Breast epithelium (tissue), 4 donors: ENCODE measurements at regions not wholly inside any gene's neighbourhood (a gene's known extent, or its start where the extent isn't known, plus 50 kb on each side); places are given as distances from the start of the nearest gene placed in this dataset.
"Not testable (repeated sequence)": the region's sequence is repeated elsewhere in the genome, so short reads cannot be mapped to it uniquely, and the experiment has no call there.

Source experiments
- DNase-seq, 2 donors: peaks; one replicate each; pipeline ENCODE4 v3.0.0-alpha.2; 2019; ENCODE audit warnings: low spot score in 2 of 2
- H3K27ac ChIP-seq, 2 donors: fragments of 200-600 bp; sonication (generic) in 1 of 2; one replicate each; pipeline ENCODE4 v1.5.1; 2016 to 2019; ENCODE audit warnings: mild to moderate bottlenecking in 1 of 2
- H3K27me3 ChIP-seq, 2 donors: fragments of 200-600 bp; sonication (generic) in 1 of 2; one replicate each; pipeline versions ENCODE4 v1.5.1 to v1.6.0; 2017 to 2019; ENCODE audit warnings: control low read depth in 1 of 2, mild to moderate bottlenecking in 1 of 2
- H3K36me3 ChIP-seq: fragments of 200-600 bp; one replicate; pipeline ENCODE4 v1.5.1; 2019
- H3K4me1 ChIP-seq, 2 donors: fragments of 200-600 bp; sonication (generic); one replicate each; pipeline ENCODE4 v1.5.1; 2016 to 2019; ENCODE audit warnings: control low read depth in 1 of 2
- H3K4me3 ChIP-seq, 3 donors: fragments of 200-600 bp; sonication (generic); 1 replicate in 2 of 3; 2 replicates in 1 of 3; pipeline ENCODE4 v1.5.1; 2016 to 2019; ENCODE audit warnings: mild to moderate bottlenecking in 3 of 3, moderate library complexity in 2 of 3
- H3K9me3 ChIP-seq, 2 donors: fragments of 200-600 bp; sonication (generic) in 1 of 2; one replicate each; pipeline ENCODE4 v1.5.1; 2016 to 2019; ENCODE audit warnings: control low read depth in 1 of 2
- CTCF ChIP-seq, 3 donors: fragments of 450-650 bp; IDR thresholded peaks; one replicate each; pipeline ENCODE4 v1.5.1; 2016 to 2017; ENCODE audit warnings: antibody characterized with exemption in 3 of 3, mild to moderate bottlenecking in 3 of 3, moderate library complexity in 3 of 3
- POLR2A ChIP-seq: fragments of 450-650 bp; IDR thresholded peaks from one replicate; pipeline ENCODE4 v1.6.1; 2016; ENCODE audit warnings: antibody characterized with exemption, mild to moderate bottlenecking, moderate library complexity
- POLR2AphosphoS5 ChIP-seq, 3 donors: sonication (generic); formaldehyde crosslinking; IDR thresholded peaks; one replicate each; pipeline ENCODE4 v1.6.1; 2017; ENCODE audit warnings: antibody characterized with exemption in 3 of 3
- intact Hi-C: fragments of 100-400 bp; cut with DNase I; formaldehyde crosslinking; loops from one replicate; pipeline ENCODE4 v1.15.1; 2023; ENCODE audit warnings: low total_unique reads

- no peak for TF ChIP-seq POLR2A
- TF ChIP-seq CTCF (IDR thresholded peaks at IDR 0.05) = no peak
- TF ChIP-seq POLR2AphosphoS5 (IDR thresholded peaks at IDR 0.05) = no peak
- Histone ChIP-seq H3K27me3 (no peaks in the 10 kb centered on the region), H3K4me1 (no peaks in the 10 kb centered on the region), H3K36me3 (no peaks in the 10 kb centered on the region), H3K9me3 (no peaks in the 10 kb centered on the region), H3K4me3 (no peak overlapping the region), H3K27ac (no peak overlapping the region)
- intact Hi-C loops = no loop called here
- no peak for DNase-seq
Measured at GRCh38 chr1:232168508-232168907, 461.4 kb downstream of the SIPA1L2 start.

- H3K9me3 ChIP-seq = no peaks in the 10 kb centered on the region
- no peaks in the 10 kb centered on the region for H3K27me3 ChIP-seq
- no peak overlapping the region for H3K4me3 ChIP-seq
- no peak overlapping the region for H3K27ac ChIP-seq
- no peak for DNase-seq
- TF ChIP-seq CTCF (IDR thresholded peaks at IDR 0.05) (no peak), POLR2AphosphoS5 (IDR thresholded peaks at IDR 0.05) (no peak), POLR2A (no peak)
- intact Hi-C loops = no loop called here
- no peaks in the 10 kb centered on the region for H3K36me3 ChIP-seq
- H3K4me1 ChIP-seq = no peaks in the 10 kb centered on the region
Measured at GRCh38 chr1:232166942-232167341, 463.0 kb downstream of the SIPA1L2 start.

- no peaks in the 10 kb centered on the region for H3K27me3 ChIP-seq
- intact Hi-C loops = no loop called here
- H3K4me1 ChIP-seq = no peaks in the 10 kb centered on the region
- DNase-seq = no peak
- H3K36me3 ChIP-seq = no peaks in the 10 kb centered on the region
- TF ChIP-seq POLR2A (no peak), POLR2AphosphoS5 (IDR thresholded peaks at IDR 0.05) (no peak), CTCF (IDR thresholded peaks at IDR 0.05) (no peak)
- no peak overlapping the region for H3K27ac ChIP-seq
- H3K4me3 ChIP-seq = no peak overlapping the region
- H3K9me3 ChIP-seq = no peaks in the 10 kb centered on the region
Measured at GRCh38 chr1:232164078-232164963, 465.6 kb downstream of the SIPA1L2 start.

- Histone ChIP-seq H3K4me1 (no peaks in the 10 kb centered on the region), H3K27me3 (no peaks in the 10 kb centered on the region), H3K27ac (no peak overlapping the region), H3K9me3 (no peaks in the 10 kb centered on the region), H3K36me3 (no peaks in the 10 kb centered on the region), H3K4me3 (no peak overlapping the region)
- intact Hi-C loops = no loop called here
- TF ChIP-seq POLR2A = no peak
- no peak for TF ChIP-seq POLR2AphosphoS5 (IDR thresholded peaks at IDR 0.05)
- no peak for TF ChIP-seq CTCF (IDR thresholded peaks at IDR 0.05)
- DNase-seq = no peak
Measured at GRCh38 chr1:232163533-232163932, 466.4 kb downstream of the SIPA1L2 start.

GRCh38 chr1:232162001-232162400 lies 467.9 kb downstream of the SIPA1L2 start:
- no peaks in the 10 kb centered on the region for H3K4me1 ChIP-seq
- H3K4me3 ChIP-seq = no peak overlapping the region
- no peak for DNase-seq
- intact Hi-C loops = no loop called here
- no peaks in the 10 kb centered on the region for H3K27me3 ChIP-seq
- H3K9me3 ChIP-seq = no peaks in the 10 kb centered on the region
- no peak overlapping the region for H3K27ac ChIP-seq
- TF ChIP-seq POLR2A = no peak
- no peak for TF ChIP-seq CTCF (IDR thresholded peaks at IDR 0.05)
- TF ChIP-seq POLR2AphosphoS5 (IDR thresholded peaks at IDR 0.05) = no peak
- H3K36me3 ChIP-seq = no peaks in the 10 kb centered on the region

GRCh38 chr1:232158558-232158957 lies 471.4 kb downstream of the SIPA1L2 start:
- H3K4me3 ChIP-seq, H3K27ac ChIP-seq, H3K36me3 ChIP-seq, H3K27me3 ChIP-seq, H3K4me1 ChIP-seq, DNase-seq, H3K9me3 ChIP-seq, intact Hi-C loops: not testable (repeated sequence)

- H3K36me3 ChIP-seq, H3K4me1 ChIP-seq, H3K27me3 ChIP-seq, H3K27ac ChIP-seq, DNase-seq, intact Hi-C loops, H3K9me3 ChIP-seq, H3K4me3 ChIP-seq: not testable (repeated sequence)
Measured at GRCh38 chr1:232156070-232156469, 473.9 kb downstream of the SIPA1L2 start.
